HG03520 (cell line): ENCODE measurements at regions not wholly inside any gene's neighbourhood (a gene's known extent, or its start where the extent isn't known, plus 50 kb on each side); places are given as distances from the start of the nearest gene placed in this dataset.
"Not testable (repeated sequence)": the region's sequence is repeated elsewhere in the genome, so short reads cannot be mapped to it uniquely, and the experiment has no call there.

ENCODE experiments used
- ATAC-seq: cut with Tn5 transposase; IDR thresholded peaks from one replicate; pipeline ENCODE4 v1.9.1; 2021; ENCODE audit warnings: mild to moderate bottlenecking, moderate library complexity; ENCODE audit not compliant: unreplicated experiment

- no peak for ATAC-seq
Observed at GRCh38 chr12:88856201-88856600, 275.9 kb upstream of the KITLG start.

DNA sequence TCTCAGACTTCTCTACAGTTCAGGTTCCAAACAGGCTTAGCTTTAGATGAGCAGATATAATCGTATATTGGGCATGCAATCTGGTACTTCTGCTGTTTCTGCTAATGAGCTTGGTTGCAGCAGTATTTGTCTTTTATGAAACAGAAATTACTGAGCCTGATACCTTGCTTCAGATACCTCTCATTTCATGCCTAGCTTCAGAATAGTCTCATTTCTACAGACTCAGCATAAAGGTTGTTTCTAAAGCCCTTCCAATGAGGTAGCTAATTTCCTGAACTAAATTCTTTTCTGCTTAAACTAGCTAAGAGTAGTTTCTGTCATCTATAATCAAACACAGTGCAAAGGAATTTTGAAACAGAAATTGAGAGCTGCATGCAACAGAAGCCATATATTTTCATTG, 275.0 kb upstream of the KITLG start:
- ATAC-seq = no peak

DNA sequence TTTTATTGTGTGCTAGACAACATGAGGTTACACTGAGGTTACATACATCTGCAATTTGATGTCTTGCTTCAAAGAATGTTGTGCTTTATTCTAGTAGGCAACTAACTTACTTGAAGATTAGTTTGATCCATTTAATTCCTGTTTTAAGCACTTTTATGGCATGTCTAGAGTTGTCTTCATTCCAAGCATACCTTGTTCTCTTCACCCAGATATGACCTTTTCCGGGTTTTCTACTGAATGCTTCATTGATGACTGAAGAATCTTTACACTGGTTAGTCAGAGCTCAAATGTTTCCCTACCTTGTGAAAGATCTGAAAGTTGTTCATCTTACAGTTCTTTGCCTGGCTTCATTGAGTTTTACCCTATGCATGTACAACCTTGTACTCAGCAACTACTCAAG, 274.0 kb upstream of the KITLG start:
- no peak for ATAC-seq

DNA sequence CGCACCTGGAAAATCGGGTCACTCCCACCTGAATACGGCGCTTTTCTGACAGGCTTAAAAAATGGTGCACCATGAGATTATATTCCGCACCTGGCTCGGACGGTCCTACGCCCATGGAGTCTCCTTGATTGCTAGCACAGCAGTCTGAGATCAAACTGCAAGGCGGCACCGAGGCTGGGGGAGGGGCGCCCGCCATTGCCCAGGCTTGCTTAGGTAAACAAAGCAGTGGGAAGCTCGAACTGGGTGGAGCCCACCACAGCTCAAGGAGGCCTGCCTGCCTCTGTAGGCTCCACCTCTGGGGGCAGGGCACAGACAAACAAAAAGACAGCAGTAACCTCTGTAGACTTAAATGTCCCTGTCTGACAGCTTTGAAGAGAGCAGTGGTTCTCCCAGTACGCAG, 267.0 kb upstream of the KITLG start:
- ATAC-seq = not testable (repeated sequence)

DNA sequence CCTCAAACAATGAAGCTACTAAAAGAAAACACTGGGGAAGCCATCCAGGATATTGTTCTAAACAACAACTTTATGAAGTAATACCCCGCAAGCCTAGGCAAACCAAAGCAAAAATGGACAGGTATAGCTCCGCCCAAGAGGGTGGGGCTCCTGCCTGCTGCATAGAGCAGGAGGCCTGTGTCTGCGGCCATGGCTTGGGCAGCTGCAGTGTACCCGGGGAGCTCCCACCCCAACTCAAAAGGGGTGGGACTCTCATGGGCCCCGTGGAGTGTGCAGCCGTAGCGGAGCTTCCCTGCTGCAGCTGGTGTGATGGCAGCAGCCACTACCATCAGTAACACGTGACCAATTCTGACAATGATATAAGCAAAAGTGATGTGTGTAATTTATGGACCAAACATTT, 264.2 kb upstream of the KITLG start:
- ATAC-seq = no peak

DNA sequence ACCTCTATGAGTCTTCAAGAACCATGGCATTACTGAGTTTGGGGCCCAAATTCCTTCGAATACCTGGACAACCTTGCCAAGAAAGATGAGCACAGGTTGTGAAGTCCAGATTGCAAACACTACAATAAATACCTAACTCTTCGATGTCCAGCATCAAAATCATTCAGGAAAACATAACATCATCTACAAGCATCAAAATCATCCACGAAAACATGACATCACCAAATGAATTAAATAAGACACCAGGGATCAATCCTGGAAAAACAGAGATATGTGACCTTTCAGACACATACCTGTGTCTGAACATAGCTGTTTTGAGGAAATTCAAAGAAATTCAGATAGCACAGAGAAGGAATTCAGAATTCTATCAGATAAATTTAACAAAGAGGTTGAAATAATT, 262.0 kb upstream of the KITLG start:
- ATAC-seq = no peak

DNA sequence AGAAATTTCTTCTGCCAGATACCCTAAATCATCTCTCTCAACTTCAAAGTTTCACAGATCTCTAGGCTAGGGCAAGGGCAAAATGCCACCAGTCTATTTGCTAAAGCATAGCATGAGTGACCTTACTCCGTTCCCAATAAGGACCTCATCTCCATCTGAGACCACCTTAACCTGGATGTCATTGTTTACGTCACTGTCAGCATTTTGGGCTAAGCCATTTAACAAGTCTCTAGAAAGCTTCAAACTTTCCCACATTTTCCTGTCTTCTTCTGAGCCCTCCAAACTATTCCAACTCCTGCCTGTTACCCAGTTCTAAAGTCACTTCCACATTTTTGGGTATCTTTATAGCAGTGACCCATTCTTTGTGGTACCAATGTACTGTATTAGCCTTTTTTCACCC, 259.2 kb upstream of the KITLG start:
- ATAC-seq = no peak

DNA sequence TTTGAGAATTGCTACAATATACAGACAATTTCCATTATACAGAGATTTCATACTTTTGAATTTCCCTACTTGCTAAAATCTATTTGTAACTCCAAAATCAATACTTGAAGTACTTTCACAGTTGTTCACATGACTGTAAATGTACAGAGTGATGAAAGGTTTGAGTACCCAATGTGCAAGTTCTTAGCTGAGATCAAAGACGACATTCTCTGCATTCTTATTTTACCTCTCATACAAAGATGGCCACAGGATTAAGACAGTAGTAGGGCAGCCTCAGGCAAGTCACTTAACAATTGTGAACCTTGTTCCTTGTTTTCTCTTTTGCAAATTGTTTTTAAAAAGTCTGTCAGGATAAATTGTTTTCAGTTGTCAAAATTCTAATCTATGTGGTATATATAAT, 255.9 kb upstream of the KITLG start:
- no peak for ATAC-seq

- ATAC-seq = no peak
Observed at GRCh38 chr12:88834226-88834625, 254.0 kb upstream of the KITLG start.

DNA sequence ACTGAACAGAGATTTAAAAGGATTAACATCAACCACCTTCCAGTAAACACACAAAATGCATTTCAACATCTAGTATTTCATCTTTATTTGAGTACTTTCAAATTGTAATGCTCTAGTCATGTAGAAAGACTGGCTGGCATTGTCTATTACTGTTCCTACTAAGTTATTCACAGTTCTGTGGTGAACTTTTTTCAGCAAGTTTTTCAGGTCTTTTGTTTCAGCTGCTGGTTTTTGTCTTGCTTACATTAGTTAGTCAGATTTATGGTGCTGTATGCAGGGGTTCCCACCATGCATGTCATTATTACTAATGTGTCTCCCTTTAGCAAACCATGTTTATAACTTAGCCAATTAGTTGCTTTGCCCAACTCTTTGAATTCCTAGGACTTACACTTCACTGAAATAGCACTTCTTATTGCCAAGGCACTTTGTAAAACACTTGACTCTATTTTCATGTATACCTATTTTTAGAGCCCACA, 253.4 kb upstream of the KITLG start:
- ATAC-seq = no peak

GRCh38 chr12:88828537-88828936, 248.3 kb upstream of the KITLG start:
- ATAC-seq = not testable (repeated sequence)

- no peak for ATAC-seq
Observed at GRCh38 chr12:88820012-88820411, 239.7 kb upstream of the KITLG start.

DNA sequence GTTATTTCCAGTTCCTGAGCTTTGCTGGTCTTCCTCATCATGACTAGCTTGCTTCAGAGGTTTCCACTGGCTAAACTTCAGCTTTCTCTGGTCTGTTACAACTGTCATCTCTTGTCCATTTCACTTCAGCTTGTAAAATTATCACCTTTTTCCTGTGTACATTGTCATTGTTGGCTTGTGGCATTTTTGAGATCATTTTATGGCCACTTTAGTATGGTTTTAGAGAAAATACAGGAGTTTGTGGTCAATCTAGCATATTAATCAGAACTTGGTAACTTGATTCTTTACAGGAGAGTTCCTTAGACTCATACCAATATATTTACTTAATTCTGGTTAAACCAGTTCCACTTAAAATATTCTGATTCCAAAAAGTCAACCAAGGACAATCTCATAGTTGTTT, 235.9 kb upstream of the KITLG start:
- no peak for ATAC-seq

- no peak for ATAC-seq
Observed at GRCh38 chr12:88814779-88815178, 234.5 kb upstream of the KITLG start.

GRCh38 chr12:88812610-88813009, 232.3 kb upstream of the KITLG start:
- ATAC-seq = no peak

DNA sequence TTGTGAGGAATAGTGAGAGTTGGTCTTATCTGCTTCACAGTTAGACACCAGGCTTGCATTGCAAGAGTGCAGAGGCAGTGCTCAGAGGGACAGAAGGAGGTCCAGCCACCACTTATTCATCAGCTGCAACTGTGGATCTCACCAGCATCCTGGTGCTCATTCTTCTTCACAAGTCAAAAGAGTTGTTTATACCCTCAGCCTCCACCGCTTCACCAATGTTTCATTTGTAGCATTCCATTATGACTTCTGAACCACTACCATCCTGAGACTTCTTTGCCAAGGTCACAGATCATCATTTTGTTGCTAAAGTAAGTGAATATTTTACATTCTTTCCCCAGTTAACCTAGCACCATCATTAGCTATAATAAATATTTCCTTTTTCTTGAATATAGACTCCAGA, 230.5 kb upstream of the KITLG start:
- no peak for ATAC-seq

DNA sequence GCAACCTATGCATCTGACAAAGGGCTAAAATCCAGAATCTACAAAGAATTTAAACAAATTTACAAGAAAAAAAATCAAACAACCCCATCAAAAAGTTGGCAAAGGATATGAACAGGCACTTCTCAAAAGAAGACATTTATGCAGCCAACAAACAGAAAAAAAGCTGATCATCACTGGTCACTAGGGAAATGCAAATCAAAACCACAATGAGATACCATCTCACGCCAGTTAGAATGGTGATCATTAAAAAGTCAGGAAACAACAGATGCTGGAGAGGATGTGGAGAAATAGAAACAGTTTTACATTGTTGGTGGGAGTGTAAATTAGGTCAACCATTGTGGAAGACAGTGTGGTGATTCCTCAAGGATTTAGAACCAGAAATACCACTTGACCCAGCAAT, 229.6 kb upstream of the KITLG start:
- ATAC-seq = not testable (repeated sequence)

GRCh38 chr12:88805692-88806091, 225.4 kb upstream of the KITLG start:
- ATAC-seq = no peak

- no peak for ATAC-seq
Observed at GRCh38 chr12:88805286-88805685, 225.0 kb upstream of the KITLG start.

- peak; percentile 49 for ATAC-seq
Observed at GRCh38 chr12:88802096-88802706, 221.9 kb upstream of the KITLG start.

GRCh38 chr12:88801227-88802095, 221.2 kb upstream of the KITLG start:
- ATAC-seq = no peak

DNA sequence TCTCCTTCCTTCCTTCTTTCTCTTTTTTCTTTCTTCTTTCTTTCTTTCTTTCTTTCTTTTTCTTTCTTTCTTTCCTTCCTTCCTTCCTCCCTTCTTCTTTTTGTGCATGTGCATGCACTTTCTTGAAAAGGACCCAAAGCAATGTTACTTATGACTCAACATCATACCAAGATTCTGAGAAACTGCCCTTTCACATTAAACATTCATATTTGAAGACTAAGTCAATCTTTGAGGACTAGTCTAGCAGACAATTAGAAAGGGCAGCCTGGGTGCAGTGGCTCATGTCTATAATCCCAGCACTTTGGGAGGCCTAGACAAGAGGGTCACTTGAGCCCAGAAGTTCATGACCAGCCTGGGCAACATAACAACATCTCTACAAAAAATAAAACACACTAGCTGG, 212.8 kb upstream of the KITLG start:
- no peak for ATAC-seq
